Activated CD4-positive, CD25-positive, alpha-beta regulatory T cell treated with anti-CD3 and anti-CD28 coated beads, Interleukin-2, amount 50 U/mL, for 16 hours (primary cell): ENCODE measurements at regions not wholly inside any gene's neighbourhood (a gene's known extent, or its start where the extent isn't known, plus 50 kb on each side); places are given as distances from the start of the nearest gene placed in this dataset.
"Not testable (repeated sequence)": the region's sequence is repeated elsewhere in the genome, so short reads cannot be mapped to it uniquely, and the experiment has no call there.

Source experiments
- DNase-seq: peaks from one replicate; pipeline ENCODE4 v3.0.0-alpha.2; 2020; ENCODE audit warnings: low read depth, low spot score

- DNase-seq = no peak
Measured at GRCh38 chr9:90447773-90448172, 194.9 kb downstream of the DIRAS2 start.

GRCh38 chr9:90449213-90449925 is 193.3 kb downstream of the DIRAS2 start:
- no peak for DNase-seq

GRCh38 chr9:90451804-90452203 is 190.8 kb downstream of the DIRAS2 start:
- DNase-seq = no peak

- DNase-seq = no peak
Measured at GRCh38 chr9:90455316-90455715, 187.3 kb downstream of the DIRAS2 start.

GRCh38 chr9:90457386-90458190 is 185.0 kb downstream of the DIRAS2 start:
- DNase-seq = no peak

GRCh38 chr9:90458485-90458884 is 184.1 kb downstream of the DIRAS2 start:
- DNase-seq = no peak

- DNase-seq = no peak
Measured at GRCh38 chr9:90459321-90459720, 183.3 kb downstream of the DIRAS2 start.

GRCh38 chr9:90460220-90460619 is 182.4 kb downstream of the DIRAS2 start:
- no peak for DNase-seq

- no peak for DNase-seq
Measured at GRCh38 chr9:90464978-90465377, 177.6 kb downstream of the DIRAS2 start.

GRCh38 chr9:90466441-90466840 is 176.2 kb downstream of the DIRAS2 start:
- no peak for DNase-seq

GRCh38 chr9:90469435-90469834 is 173.2 kb downstream of the DIRAS2 start:
- no peak for DNase-seq

GRCh38 chr9:90469865-90470387 is 172.7 kb downstream of the DIRAS2 start:
- DNase-seq = no peak

- no peak for DNase-seq
Measured at GRCh38 chr9:90476058-90476457, 166.6 kb downstream of the DIRAS2 start.

- no peak for DNase-seq
Measured at GRCh38 chr9:90477535-90477934, 165.1 kb downstream of the DIRAS2 start.

- no peak for DNase-seq
Measured at GRCh38 chr9:90478821-90479220, 163.8 kb downstream of the DIRAS2 start.

- no peak for DNase-seq
Measured at GRCh38 chr9:90485028-90485427, 157.6 kb downstream of the DIRAS2 start.

- no peak for DNase-seq
Measured at GRCh38 chr9:90489066-90489465, 153.6 kb downstream of the DIRAS2 start.

GRCh38 chr9:90499761-90500160 is 142.9 kb downstream of the DIRAS2 start:
- no peak for DNase-seq

- DNase-seq = no peak
Measured at GRCh38 chr9:90502134-90502533, 140.5 kb downstream of the DIRAS2 start.

- DNase-seq = no peak
Measured at GRCh38 chr9:90504486-90504885, 138.1 kb downstream of the DIRAS2 start.

GRCh38 chr9:90505695-90506094 is 136.9 kb downstream of the DIRAS2 start:
- no peak for DNase-seq

GRCh38 chr9:90506402-90506801 is 136.2 kb downstream of the DIRAS2 start:
- not testable (repeated sequence) for DNase-seq

GRCh38 chr9:90507621-90508020 is 135.0 kb downstream of the DIRAS2 start:
- no peak for DNase-seq
